Neural cell (in vitro differentiated cells): ENCODE measurements at regions not wholly inside any gene's neighbourhood (a gene's known extent, or its start where the extent isn't known, plus 50 kb on each side); places are given as distances from the start of the nearest gene placed in this dataset.
"Not testable (repeated sequence)": the region's sequence is repeated elsewhere in the genome, so short reads cannot be mapped to it uniquely, and the experiment has no call there.

ENCODE experiments used
- H2AFZ ChIP-seq: fragments of 200-600, 300-800 bp; sonication (generic), shearing (Covaris generic); 2 replicates; pipeline ENCODE4 v1.6.0; 2014; ENCODE audit warnings: low read depth, mild to moderate bottlenecking, antibody characterized with exemption, low read length, moderate library complexity
- H3F3A ChIP-seq: fragments of 200-600 bp; shearing (Covaris generic); 2 replicates; pipeline ENCODE4 v1.6.1; 2016; ENCODE audit warnings: mild to moderate bottlenecking, moderate library complexity, mixed read lengths, antibody characterized with exemption, low read length; ENCODE audit not compliant: insufficient read depth, poor library complexity, severe bottlenecking
- H3K27ac ChIP-seq: fragments of 200-600, 300-800 bp; sonication (generic), shearing (Covaris generic); 2 replicates; pipeline ENCODE4 v1.5.1; 2014; ENCODE audit warnings: mild to moderate bottlenecking, low read length, moderate library complexity
- H3K27me3 ChIP-seq: fragments of 300-800, 200-600 bp; sonication (generic), shearing (Covaris generic); 2 replicates; pipeline ENCODE4 v1.6.0; 2014; ENCODE audit warnings: mild to moderate bottlenecking, low read depth, low read length, moderate library complexity; ENCODE audit not compliant: insufficient read depth
- H3K36me3 ChIP-seq: fragments of 300-800, 200-600 bp; sonication (generic), shearing (Covaris generic); 2 replicates; pipeline ENCODE4 v1.5.1; 2014; ENCODE audit warnings: mild to moderate bottlenecking, antibody characterized with exemption, low read length, moderate library complexity; ENCODE audit not compliant: insufficient read depth
- H3K4me2 ChIP-seq: fragments of 300-800, 200-600 bp; sonication (generic), shearing (Covaris generic); 2 replicates; pipeline ENCODE4 v1.6.0; 2014; ENCODE audit warnings: mild to moderate bottlenecking, low read length
- H3K4me3 ChIP-seq: fragments of 300-800, 200-600 bp; sonication (generic), shearing (Covaris generic); 2 replicates; pipeline ENCODE4 v1.5.1; 2014; ENCODE audit warnings: mild to moderate bottlenecking, low read length, moderate library complexity
- H3K79me2 ChIP-seq: fragments of 200-600 bp; shearing (Covaris generic); replicated peaks from 2 replicates; pipeline ENCODE4 v1.6.0; 2014; ENCODE audit warnings: mild to moderate bottlenecking, low read length, moderate library complexity; ENCODE audit not compliant: insufficient read depth
- H3K9ac ChIP-seq: fragments of 300-800, 200-600 bp; sonication (generic), shearing (Covaris generic); 2 replicates; pipeline ENCODE4 v1.6.1; 2016; ENCODE audit warnings: mild to moderate bottlenecking, low read length, mixed read lengths
- H3K9me2 ChIP-seq: fragments of 200-600 bp; shearing (Covaris generic); 2 replicates; pipeline ENCODE4 v1.6.1; 2016; ENCODE audit warnings: mild to moderate bottlenecking, low read length, mixed read lengths; ENCODE audit not compliant: insufficient read depth
- H3K9me3 ChIP-seq: fragments of 200-600, 300-800 bp; sonication (generic), shearing (Covaris generic); 2 replicates; pipeline ENCODE4 v1.6.1; 2016; ENCODE audit warnings: mild to moderate bottlenecking, mixed run types, low read length, moderate library complexity, mixed read lengths
- H4K20me1 ChIP-seq: fragments of 200-600 bp; shearing (Covaris generic); 2 replicates; pipeline ENCODE4 v1.6.1; 2016; ENCODE audit warnings: mild to moderate bottlenecking, mixed run types; ENCODE audit not compliant: insufficient read depth
- EP300 ChIP-seq: fragments of 450-650 bp; conservative IDR thresholded peaks from 2 replicates; pipeline ENCODE4 v1.6.1; 2014; ENCODE audit warnings: antibody characterized with exemption, mild to moderate bottlenecking, moderate library complexity; ENCODE audit not compliant: poor library complexity, severe bottlenecking
- EZH2 ChIP-seq: fragments of 200-600, 300-800 bp; shearing (Covaris generic), sonication (generic); IDR thresholded peaks from 2 replicates; pipeline ENCODE4 v1.6.1; 2014; ENCODE audit warnings: antibody characterized with exemption, low read length, borderline replicate concordance, mild to moderate bottlenecking; ENCODE audit not compliant: insufficient read depth, poor library complexity, severe bottlenecking
- MXI1 ChIP-seq: fragments of 450-650 bp; conservative IDR thresholded peaks from 2 replicates; pipeline ENCODE4 v1.6.1; 2014; ENCODE audit warnings: antibody characterized with exemption, mild to moderate bottlenecking; ENCODE audit not compliant: poor library complexity, severe bottlenecking
- POLR2AphosphoS5 ChIP-seq: IDR thresholded peaks from 2 replicates; pipeline ENCODE4 v1.6.1; 2012
- RAD21 ChIP-seq: fragments of 450-650 bp; conservative IDR thresholded peaks from 2 replicates; pipeline ENCODE4 v1.6.1; 2014; ENCODE audit warnings: antibody characterized with exemption, mild to moderate bottlenecking, moderate library complexity
- SMC3 ChIP-seq: fragments of 450-650 bp; conservative IDR thresholded peaks from 2 replicates; pipeline ENCODE4 v1.6.1; 2014; ENCODE audit warnings: antibody characterized with exemption, mild to moderate bottlenecking, moderate library complexity; ENCODE audit not compliant: poor library complexity
- TAF1 ChIP-seq: IDR thresholded peaks from 2 replicates; pipeline ENCODE4 v1.6.1; 2012; ENCODE audit warnings: low read depth
- TF ChIP-seq, protein P1 (sequence below): fragments of 450-650 bp; IDR thresholded peaks from 2 replicates; pipeline ENCODE4 v1.5.1; 2014; ENCODE audit warnings: antibody characterized with exemption, mild to moderate bottlenecking, moderate library complexity; ENCODE audit not compliant: poor library complexity, severe bottlenecking
- TF ChIP-seq, protein P2 (sequence below): IDR thresholded peaks from 2 replicates; pipeline ENCODE4 v1.6.1; 2012; ENCODE audit warnings: borderline replicate concordance

DNA sequence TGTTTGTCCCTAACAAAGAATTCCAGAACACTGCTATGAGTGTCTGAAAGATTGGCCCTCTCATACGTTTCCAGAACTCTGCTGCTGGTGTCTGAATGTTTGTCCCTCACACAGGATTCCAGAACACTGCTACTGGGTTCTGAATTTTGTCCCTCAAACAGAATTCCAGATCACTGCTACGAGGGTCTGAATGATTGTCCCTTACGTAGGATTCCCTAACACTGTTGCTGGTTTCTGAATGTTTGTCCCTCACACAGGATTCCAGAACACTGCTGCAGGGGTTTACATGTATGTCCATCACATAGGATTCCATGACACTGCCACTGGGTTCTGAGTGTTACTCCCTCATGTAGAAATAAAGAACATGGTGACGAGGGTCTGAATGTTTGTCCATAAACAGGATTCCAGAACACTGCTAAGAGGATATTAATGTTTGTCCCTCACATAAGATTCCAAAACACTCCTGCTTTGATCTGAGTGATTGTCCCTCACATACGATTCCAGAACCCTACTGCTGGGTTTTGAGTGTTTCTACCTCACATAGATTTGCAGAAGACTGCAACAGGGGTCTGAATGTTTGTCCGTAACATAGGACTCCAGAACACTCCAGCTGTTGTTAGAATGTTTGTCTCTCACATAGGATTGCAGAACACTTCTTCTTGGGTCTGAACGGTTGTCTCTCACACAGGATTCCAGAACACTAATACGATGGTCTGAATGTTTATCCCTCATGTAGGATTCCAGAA is 214.4 kb downstream of the FOXD4L6 start:
- Histone ChIP-seq H3K9ac (no peak overlapping the region), H3K27me3 (no peaks in the 10 kb centered on the region), H3K9me3 (peaks cover 53% of the 10 kb centered on the region), H3K27ac (no peak overlapping the region), H3K4me2 (no peak overlapping the region), H3F3A (no peaks in the 10 kb centered on the region), H3K9me2 (no peaks in the 10 kb centered on the region), H3K79me2 (no peaks in the 10 kb centered on the region), H2AFZ (no peak overlapping the region), H4K20me1 (no peaks in the 10 kb centered on the region), H3K36me3 (no peaks in the 10 kb centered on the region), H3K4me3 (no peak overlapping the region)
- TF ChIP-seq EP300 (no peak), SMC3 (no peak), TAF1 (no peak), MXI1 (no peak), EZH2 (no peak), RAD21 (no peak), POLR2AphosphoS5 (no peak)
- TF ChIP-seq, protein P1, sequence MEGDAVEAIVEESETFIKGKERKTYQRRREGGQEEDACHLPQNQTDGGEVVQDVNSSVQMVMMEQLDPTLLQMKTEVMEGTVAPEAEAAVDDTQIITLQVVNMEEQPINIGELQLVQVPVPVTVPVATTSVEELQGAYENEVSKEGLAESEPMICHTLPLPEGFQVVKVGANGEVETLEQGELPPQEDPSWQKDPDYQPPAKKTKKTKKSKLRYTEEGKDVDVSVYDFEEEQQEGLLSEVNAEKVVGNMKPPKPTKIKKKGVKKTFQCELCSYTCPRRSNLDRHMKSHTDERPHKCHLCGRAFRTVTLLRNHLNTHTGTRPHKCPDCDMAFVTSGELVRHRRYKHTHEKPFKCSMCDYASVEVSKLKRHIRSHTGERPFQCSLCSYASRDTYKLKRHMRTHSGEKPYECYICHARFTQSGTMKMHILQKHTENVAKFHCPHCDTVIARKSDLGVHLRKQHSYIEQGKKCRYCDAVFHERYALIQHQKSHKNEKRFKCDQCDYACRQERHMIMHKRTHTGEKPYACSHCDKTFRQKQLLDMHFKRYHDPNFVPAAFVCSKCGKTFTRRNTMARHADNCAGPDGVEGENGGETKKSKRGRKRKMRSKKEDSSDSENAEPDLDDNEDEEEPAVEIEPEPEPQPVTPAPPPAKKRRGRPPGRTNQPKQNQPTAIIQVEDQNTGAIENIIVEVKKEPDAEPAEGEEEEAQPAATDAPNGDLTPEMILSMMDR = no peak
- TF ChIP-seq, protein P2, sequence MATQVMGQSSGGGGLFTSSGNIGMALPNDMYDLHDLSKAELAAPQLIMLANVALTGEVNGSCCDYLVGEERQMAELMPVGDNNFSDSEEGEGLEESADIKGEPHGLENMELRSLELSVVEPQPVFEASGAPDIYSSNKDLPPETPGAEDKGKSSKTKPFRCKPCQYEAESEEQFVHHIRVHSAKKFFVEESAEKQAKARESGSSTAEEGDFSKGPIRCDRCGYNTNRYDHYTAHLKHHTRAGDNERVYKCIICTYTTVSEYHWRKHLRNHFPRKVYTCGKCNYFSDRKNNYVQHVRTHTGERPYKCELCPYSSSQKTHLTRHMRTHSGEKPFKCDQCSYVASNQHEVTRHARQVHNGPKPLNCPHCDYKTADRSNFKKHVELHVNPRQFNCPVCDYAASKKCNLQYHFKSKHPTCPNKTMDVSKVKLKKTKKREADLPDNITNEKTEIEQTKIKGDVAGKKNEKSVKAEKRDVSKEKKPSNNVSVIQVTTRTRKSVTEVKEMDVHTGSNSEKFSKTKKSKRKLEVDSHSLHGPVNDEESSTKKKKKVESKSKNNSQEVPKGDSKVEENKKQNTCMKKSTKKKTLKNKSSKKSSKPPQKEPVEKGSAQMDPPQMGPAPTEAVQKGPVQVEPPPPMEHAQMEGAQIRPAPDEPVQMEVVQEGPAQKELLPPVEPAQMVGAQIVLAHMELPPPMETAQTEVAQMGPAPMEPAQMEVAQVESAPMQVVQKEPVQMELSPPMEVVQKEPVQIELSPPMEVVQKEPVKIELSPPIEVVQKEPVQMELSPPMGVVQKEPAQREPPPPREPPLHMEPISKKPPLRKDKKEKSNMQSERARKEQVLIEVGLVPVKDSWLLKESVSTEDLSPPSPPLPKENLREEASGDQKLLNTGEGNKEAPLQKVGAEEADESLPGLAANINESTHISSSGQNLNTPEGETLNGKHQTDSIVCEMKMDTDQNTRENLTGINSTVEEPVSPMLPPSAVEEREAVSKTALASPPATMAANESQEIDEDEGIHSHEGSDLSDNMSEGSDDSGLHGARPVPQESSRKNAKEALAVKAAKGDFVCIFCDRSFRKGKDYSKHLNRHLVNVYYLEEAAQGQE = no peak

DNA sequence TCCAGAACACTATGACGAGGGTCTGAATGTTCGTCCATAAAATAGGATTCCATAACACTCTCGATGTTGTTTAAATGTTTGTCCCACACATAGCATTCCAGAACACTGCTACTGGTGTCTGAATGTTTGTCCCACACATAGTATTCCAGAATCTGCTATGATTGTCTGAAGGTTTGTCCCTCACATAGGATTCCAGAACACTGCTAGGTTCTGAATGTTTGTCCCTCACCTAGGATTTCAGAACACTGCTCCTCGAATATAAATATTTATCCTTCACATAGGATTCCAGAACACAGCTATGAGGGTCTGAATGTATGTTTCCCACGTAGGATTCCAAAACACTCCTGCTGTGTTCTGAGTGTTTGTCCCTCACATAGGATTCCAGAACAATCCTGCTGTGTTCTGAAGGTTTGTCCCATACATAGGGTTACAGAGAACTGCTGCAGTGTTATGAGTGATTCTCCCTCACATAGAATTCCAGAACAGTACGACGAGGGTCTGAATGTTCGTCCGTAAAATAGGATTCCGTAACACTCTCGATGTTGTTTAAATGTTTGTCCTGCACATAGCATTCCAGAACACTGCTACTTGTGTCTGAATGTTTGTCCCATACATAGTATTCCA is 215.3 kb downstream of the FOXD4L6 start:
- H3K9me2 ChIP-seq = no peaks in the 10 kb centered on the region
- no peaks in the 10 kb centered on the region for H3K79me2 ChIP-seq
- H3K27ac ChIP-seq = no peak overlapping the region
- no peaks in the 10 kb centered on the region for H3K27me3 ChIP-seq
- peaks cover 62% of the 10 kb centered on the region for H3K9me3 ChIP-seq
- TF ChIP-seq TAF1 = no peak
- no peak for TF ChIP-seq POLR2AphosphoS5
- TF ChIP-seq MXI1 = no peak
- TF ChIP-seq RAD21 = no peak
- TF ChIP-seq SMC3 = no peak
- TF ChIP-seq, protein P2 = no peak
- TF ChIP-seq, protein P1 = no peak
- TF ChIP-seq EZH2 = no peak
- no peak for TF ChIP-seq EP300
- no peak overlapping the region for H2AFZ ChIP-seq
- H4K20me1 ChIP-seq = no peaks in the 10 kb centered on the region
- H3K9ac ChIP-seq = no peak overlapping the region
- no peak overlapping the region for H3K4me3 ChIP-seq
- no peaks in the 10 kb centered on the region for H3F3A ChIP-seq
- H3K4me2 ChIP-seq = no peak overlapping the region
- H3K36me3 ChIP-seq = no peaks in the 10 kb centered on the region

DNA sequence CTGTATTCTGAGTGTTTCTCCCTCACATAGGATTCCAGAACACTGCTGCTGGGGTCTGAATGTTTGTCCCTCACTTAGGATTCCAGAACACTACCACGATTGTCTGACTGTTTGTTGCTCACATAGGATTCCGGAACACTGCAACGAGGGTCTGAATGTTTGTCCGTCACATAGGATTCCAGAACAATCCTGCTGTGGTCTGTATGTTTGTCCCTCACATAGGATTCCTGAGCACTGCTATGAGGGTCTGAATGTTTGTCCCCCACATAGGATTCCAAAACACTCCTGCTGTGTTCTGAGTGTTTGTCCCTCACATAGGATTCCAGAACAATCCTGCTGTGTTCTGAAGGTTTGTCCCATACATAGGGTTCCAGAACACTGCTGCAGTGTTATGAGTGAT is 215.8 kb downstream of the FOXD4L6 start:
- not testable (repeated sequence) for H3K4me2 ChIP-seq, H3K27me3 ChIP-seq, H3K79me2 ChIP-seq, H3K4me3 ChIP-seq, H3K27ac ChIP-seq, H3K9me2 ChIP-seq, H3F3A ChIP-seq, H2AFZ ChIP-seq, H3K36me3 ChIP-seq, H4K20me1 ChIP-seq, H3K9ac ChIP-seq
- H3K9me3 ChIP-seq = peaks cover 67% of the 10 kb centered on the region
